ENCODE measurements at regions not wholly inside any gene's neighbourhood (a gene's known extent, or its start where the extent isn't known, plus 50 kb on each side); places are given as distances from the start of the nearest gene placed in this dataset.

- DNase-seq (ENCODE audit: low read depth, low spot score), result no peak
Observed at GRCh38 chr3:70800951-70801350, 488.5 kb upstream of the MDFIC2 start.

- no peak for DNase-seq (ENCODE audit: low read depth, low spot score)
Observed at GRCh38 chr3:70789878-70790277, 477.4 kb upstream of the MDFIC2 start.

DNA sequence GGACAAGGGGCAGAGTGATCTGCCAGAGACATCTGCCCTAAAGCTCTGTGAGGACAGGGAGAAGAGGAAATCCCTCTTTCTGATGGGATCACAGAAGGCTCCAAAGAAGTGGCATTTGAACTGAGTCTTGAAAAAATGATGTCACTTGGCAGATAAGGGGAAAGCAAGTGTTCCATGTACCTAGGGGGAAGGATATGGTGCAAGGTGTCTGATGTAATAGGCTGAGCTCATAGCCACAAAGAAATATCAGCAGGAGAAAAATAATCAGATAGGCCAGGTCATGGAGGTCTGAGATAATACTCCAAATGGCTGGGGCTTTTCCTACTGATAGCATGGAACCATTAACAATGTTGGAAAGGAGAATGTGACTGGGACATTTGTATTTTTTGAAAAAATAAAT lies 468.4 kb upstream of the MDFIC2 start:
- DNase-seq (ENCODE audit: low read depth, low spot score), result no peak

- DNase-seq (ENCODE audit: low read depth, low spot score), result no peak
Observed at GRCh38 chr3:70779296-70779695, 466.9 kb upstream of the MDFIC2 start.

DNA sequence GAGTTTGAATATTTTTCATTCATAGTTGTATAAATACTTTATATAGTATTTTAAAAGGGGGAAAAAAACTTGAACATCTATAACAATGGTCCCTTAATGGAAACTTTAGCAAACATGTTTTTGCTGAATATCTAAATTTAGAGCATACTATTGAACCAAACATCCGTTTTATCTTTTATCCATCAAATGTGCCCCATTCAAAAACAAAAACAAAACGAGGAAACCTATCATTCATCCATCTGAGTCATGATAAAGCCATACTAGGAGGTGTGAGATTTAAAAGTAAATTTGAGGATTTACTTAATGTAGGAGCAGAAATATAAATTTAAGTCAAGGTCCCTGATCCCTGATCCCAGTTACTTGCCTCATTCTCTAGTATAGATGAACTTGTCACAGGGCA lies 463.6 kb upstream of the MDFIC2 start:
- DNase-seq (ENCODE audit: low read depth, low spot score), result no peak

GRCh38 chr3:70775257-70775656 lies 462.8 kb upstream of the MDFIC2 start:
- DNase-seq (ENCODE audit: low read depth, low spot score), result no peak

- DNase-seq (ENCODE audit: low read depth, low spot score), result no peak
Observed at GRCh38 chr3:70774641-70775040, 462.2 kb upstream of the MDFIC2 start.

GRCh38 chr3:70771426-70772147 lies 459.1 kb upstream of the MDFIC2 start:
- DNase-seq (ENCODE audit: low read depth, low spot score), result no peak

DNA sequence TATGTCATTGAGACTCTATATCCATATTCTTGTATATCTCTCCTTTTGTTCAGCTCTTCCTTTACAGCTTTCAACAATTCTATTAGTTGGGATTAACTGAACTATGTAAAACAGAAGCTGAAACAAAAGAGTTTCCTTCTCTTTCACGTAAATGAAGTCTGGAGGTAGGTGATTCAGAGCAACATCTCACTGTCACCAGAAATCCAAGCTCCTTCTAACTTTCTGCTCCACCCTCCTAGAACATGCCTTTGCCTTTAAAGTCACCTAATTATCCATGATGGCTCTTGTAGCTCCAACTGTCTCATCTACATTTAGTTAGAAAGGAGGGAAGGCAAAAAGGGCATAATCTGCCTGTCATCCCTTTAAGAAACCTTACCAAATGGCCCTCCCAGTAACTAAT lies 458.2 kb upstream of the MDFIC2 start:
- DNase-seq (ENCODE audit: low read depth, low spot score), result no peak

- DNase-seq (ENCODE audit: low read depth, low spot score), result no peak
Observed at GRCh38 chr3:70766301-70766700, 453.9 kb upstream of the MDFIC2 start.

DNA sequence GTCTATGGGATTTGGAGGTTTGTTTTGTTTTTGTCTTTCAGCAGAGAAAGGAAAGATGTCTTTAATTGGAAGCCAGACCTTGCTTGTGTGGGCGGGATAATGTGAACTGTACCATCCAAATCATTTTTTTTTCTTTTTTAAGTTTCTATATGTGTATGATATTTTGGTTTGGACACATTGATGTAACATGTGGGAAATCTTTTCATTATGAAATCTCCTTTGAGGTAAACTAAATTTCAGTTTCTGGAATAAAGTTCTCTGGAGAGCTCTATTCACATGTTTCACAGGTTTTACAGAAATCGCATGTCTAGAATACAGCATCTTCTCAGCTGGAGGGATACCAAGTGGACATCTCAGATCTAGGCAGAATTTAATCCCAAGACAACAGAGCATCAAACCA lies 451.5 kb upstream of the MDFIC2 start:
- no peak for DNase-seq (ENCODE audit: low read depth, low spot score)

- no peak for DNase-seq (ENCODE audit: low read depth, low spot score)
Observed at GRCh38 chr3:70757658-70758057, 445.2 kb upstream of the MDFIC2 start.

GRCh38 chr3:70755526-70755925 lies 443.1 kb upstream of the MDFIC2 start:
- no peak for DNase-seq (ENCODE audit: low read depth, low spot score)

DNA sequence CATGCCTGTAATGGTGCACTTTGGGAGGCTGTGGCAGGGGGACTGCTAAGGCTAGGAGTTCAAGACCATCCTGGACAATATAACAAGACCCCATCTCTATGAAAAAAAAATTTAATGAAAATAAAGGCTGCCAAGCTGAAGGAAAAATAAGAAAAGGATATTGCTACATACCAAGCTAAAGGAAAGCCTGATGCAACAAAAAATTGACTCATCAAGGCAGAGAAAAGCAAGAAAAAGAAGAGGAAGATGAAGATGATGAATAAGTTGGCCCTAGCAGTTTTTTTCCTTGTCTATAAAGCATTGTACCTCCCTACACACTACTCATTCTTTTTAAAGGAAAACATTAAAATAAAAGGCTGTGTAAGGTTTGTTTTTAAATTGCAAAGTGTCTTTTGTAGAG lies 441.9 kb upstream of the MDFIC2 start:
- no peak for DNase-seq (ENCODE audit: low read depth, low spot score)

DNA sequence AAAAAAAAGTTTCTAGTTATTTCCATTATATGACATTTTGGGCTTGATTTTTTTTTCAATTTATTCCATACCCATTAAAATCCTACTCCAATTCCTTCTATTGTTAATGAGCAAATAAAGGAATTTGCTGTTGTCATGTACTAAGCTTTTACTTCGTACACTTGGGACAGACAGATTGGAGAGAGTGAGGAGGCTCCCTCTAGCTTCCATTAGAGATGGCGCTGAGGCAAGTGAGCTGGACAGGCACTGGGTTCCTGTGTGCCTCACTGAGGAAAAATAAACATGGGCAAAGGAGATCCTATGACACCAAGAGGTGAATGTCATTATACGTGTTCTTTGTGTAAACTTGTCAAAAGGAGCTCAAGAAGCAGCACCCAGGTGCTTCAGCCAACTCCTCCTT lies 441.1 kb upstream of the MDFIC2 start:
- no peak for DNase-seq (ENCODE audit: low read depth, low spot score)

- no peak for DNase-seq (ENCODE audit: low read depth, low spot score)
Observed at GRCh38 chr3:70752051-70752450, 439.6 kb upstream of the MDFIC2 start.

GRCh38 chr3:70749122-70749521 lies 436.7 kb upstream of the MDFIC2 start:
- no peak for DNase-seq (ENCODE audit: low read depth, low spot score)

- no peak for DNase-seq (ENCODE audit: low read depth, low spot score)
Observed at GRCh38 chr3:70748593-70748992, 436.2 kb upstream of the MDFIC2 start.

DNA sequence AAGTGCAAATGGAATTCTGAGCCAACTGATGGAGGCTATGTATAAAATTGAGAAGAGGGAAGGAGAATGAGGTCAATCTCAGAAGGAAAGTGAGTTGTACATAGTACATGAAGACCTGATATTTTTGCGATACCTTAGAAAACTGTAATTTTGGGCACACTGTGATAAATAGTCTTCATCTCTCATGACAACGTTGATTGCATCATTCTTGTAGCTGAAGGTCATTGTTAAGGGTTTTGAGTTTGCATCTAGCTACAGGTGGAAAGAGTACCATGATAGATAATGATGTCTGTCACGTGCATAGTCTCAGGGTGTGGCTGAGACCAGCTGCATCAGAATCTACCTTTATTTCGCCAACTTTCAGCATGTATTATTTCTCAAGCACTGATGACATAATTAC lies 435.4 kb upstream of the MDFIC2 start:
- no peak for DNase-seq (ENCODE audit: low read depth, low spot score)

GRCh38 chr3:70744536-70744935 lies 432.1 kb upstream of the MDFIC2 start:
- DNase-seq (ENCODE audit: low read depth, low spot score), result no peak

- no peak for DNase-seq (ENCODE audit: low read depth, low spot score)
Observed at GRCh38 chr3:70743754-70744153, 431.3 kb upstream of the MDFIC2 start.

GRCh38 chr3:70742081-70742480 lies 429.6 kb upstream of the MDFIC2 start:
- DNase-seq (ENCODE audit: low read depth, low spot score), result no peak

GRCh38 chr3:70740872-70741271 lies 428.4 kb upstream of the MDFIC2 start:
- DNase-seq (ENCODE audit: low read depth, low spot score), result no peak

GRCh38 chr3:70740071-70740470 lies 427.6 kb upstream of the MDFIC2 start:
- DNase-seq (ENCODE audit: low read depth, low spot score), result no peak
